ENCODE measurements at regions not wholly inside any gene's neighbourhood (a gene's known extent, or its start where the extent isn't known, plus 50 kb on each side); places are given as distances from the start of the nearest gene placed in this dataset.

- TF ChIP-seq RNF2 (IDR thresholded peaks at IDR 0.05; ENCODE audit: borderline replicate concordance, low read depth, low read length, missing control alignments, poor library complexity, severe bottlenecking) (no peak), USF2 (IDR thresholded peaks at IDR 0.05; ENCODE audit: low read length) (no peak), NANOG (IDR thresholded peaks at IDR 0.05; ENCODE audit: insufficient read depth, low read depth, low read length, poor library complexity, severe bottlenecking) (no peak), BRCA1 (IDR thresholded peaks at IDR 0.05; ENCODE audit: low read depth, low read length) (no peak), ASH2L (IDR thresholded peaks at IDR 0.05; ENCODE audit: low read length) (no peak)
Measured at GRCh38 chr6:109260701-109261100, 121.6 kb downstream of the CD164 start (continued).
